KMS-11 (cell line): ENCODE measurements at regions not wholly inside any gene's neighbourhood (a gene's known extent, or its start where the extent isn't known, plus 50 kb on each side); places are given as distances from the start of the nearest gene placed in this dataset.

Source experiments
- H2AFZ ChIP-seq: fragments of 200-600 bp; sonication (generic); 2 replicates; pipeline ENCODE4 v1.6.1; 2016; ENCODE audit warnings: antibody characterized with exemption, mixed run types, low read depth
- H3K27ac ChIP-seq: fragments of 200-600 bp; sonication (generic); 2 replicates; pipeline ENCODE4 v1.6.1; 2016; ENCODE audit warnings: mild to moderate bottlenecking, mixed run types
- H3K27me3 ChIP-seq: fragments of 200-600 bp; sonication (generic); 2 replicates; pipeline ENCODE4 v1.6.1; 2017; ENCODE audit warnings: mild to moderate bottlenecking, low read depth, mixed run types, moderate library complexity; ENCODE audit not compliant: insufficient read depth
- H3K36me3 ChIP-seq: fragments of 200-600 bp; sonication (generic); 2 replicates; pipeline ENCODE4 v1.6.1; 2017; ENCODE audit warnings: mild to moderate bottlenecking, mixed run types; ENCODE audit not compliant: insufficient read depth
- H3K4me1 ChIP-seq: fragments of 200-600 bp; sonication (generic); 2 replicates; pipeline ENCODE4 v1.6.1; 2016; ENCODE audit warnings: mild to moderate bottlenecking, low read depth, mixed run types; ENCODE audit not compliant: poor library complexity, severe bottlenecking
- H3K4me2 ChIP-seq: fragments of 200-600 bp; sonication (generic); 2 replicates; pipeline ENCODE4 v1.7.0; 2016; ENCODE audit warnings: mild to moderate bottlenecking, mixed run types
- H3K4me3 ChIP-seq: fragments of 200-600 bp; sonication (generic); IDR thresholded peaks from 2 replicates; pipeline ENCODE4 v1.6.1; 2017; ENCODE audit warnings: low read depth, low read length, mixed read lengths; ENCODE audit not compliant: insufficient read depth
- H3K79me2 ChIP-seq: fragments of 200-600 bp; sonication (generic); 2 replicates; pipeline ENCODE4 v1.6.1; 2016; ENCODE audit warnings: low read depth, mixed run types; ENCODE audit not compliant: insufficient read depth
- H3K9ac ChIP-seq: fragments of 200-600 bp; sonication (generic); 2 replicates; pipeline ENCODE4 v1.6.1; 2016; ENCODE audit warnings: mild to moderate bottlenecking, mixed run types
- H4K20me1 ChIP-seq: fragments of 200-600 bp; sonication (generic); 2 replicates; pipeline ENCODE4 v1.6.1; 2016; ENCODE audit warnings: mild to moderate bottlenecking, mixed run types; ENCODE audit not compliant: insufficient read depth
- CTCF ChIP-seq: fragments of 200-600 bp; sonication (generic); conservative IDR thresholded peaks from 2 replicates; pipeline ENCODE4 v1.6.1; 2017; ENCODE audit warnings: low read depth, mild to moderate bottlenecking, antibody characterized with exemption, low read length, moderate library complexity, mixed read lengths

- Histone ChIP-seq H3K27me3 (no peaks in the 10 kb centered on the region), H4K20me1 (no peaks in the 10 kb centered on the region), H2AFZ (no peak overlapping the region), H3K27ac (no peak overlapping the region), H3K79me2 (no peaks in the 10 kb centered on the region), H3K4me1 (no peaks in the 10 kb centered on the region), H3K4me2 (no peak overlapping the region), H3K4me3 (no peak overlapping the region), H3K36me3 (no peaks in the 10 kb centered on the region), H3K9ac (no peak overlapping the region)
- no peak for TF ChIP-seq CTCF
These were observed 151.1 kb upstream of the FUT8 start for GRCh38 chr14:65261425-65261920.

GRCh38 chr14:65261946-65262345 lies 150.6 kb upstream of the FUT8 start:
- no peak for TF ChIP-seq CTCF
- no peaks in the 10 kb centered on the region for H3K27me3 ChIP-seq
- H3K27ac ChIP-seq = no peak overlapping the region

GRCh38 chr14:65263177-65263788 lies 149.2 kb upstream of the FUT8 start:
- Histone ChIP-seq H3K4me2 (no peak overlapping the region), H3K27me3 (no peaks in the 10 kb centered on the region), H3K36me3 (no peaks in the 10 kb centered on the region), H4K20me1 (no peaks in the 10 kb centered on the region), H2AFZ (no peak overlapping the region), H3K4me1 (no peaks in the 10 kb centered on the region), H3K9ac (no peak overlapping the region), H3K79me2 (no peaks in the 10 kb centered on the region), H3K27ac (no peak overlapping the region), H3K4me3 (no peak overlapping the region)
- no peak for TF ChIP-seq CTCF

More at GRCh38 chr14:65261946-65262345, 150.6 kb upstream of the FUT8 start:
- no peak overlapping the region for H3K4me3 ChIP-seq
- H3K79me2 ChIP-seq = no peaks in the 10 kb centered on the region
- no peak overlapping the region for H3K4me2 ChIP-seq
- H3K4me1 ChIP-seq = no peaks in the 10 kb centered on the region
- no peak overlapping the region for H3K9ac ChIP-seq
- no peaks in the 10 kb centered on the region for H3K36me3 ChIP-seq
- no peaks in the 10 kb centered on the region for H4K20me1 ChIP-seq
- H2AFZ ChIP-seq = no peak overlapping the region

GRCh38 chr14:65267856-65268255 lies 144.7 kb upstream of the FUT8 start:
- H2AFZ ChIP-seq = no peak overlapping the region
- no peaks in the 10 kb centered on the region for H3K4me1 ChIP-seq
- no peak overlapping the region for H3K4me2 ChIP-seq
- H3K27me3 ChIP-seq = no peaks in the 10 kb centered on the region
- H3K4me3 ChIP-seq = no peak overlapping the region
- H3K36me3 ChIP-seq = no peaks in the 10 kb centered on the region
- no peaks in the 10 kb centered on the region for H4K20me1 ChIP-seq
- no peaks in the 10 kb centered on the region for H3K79me2 ChIP-seq
- H3K27ac ChIP-seq = no peak overlapping the region
- H3K9ac ChIP-seq = no peak overlapping the region
- no peak for TF ChIP-seq CTCF
